IMR-90 (cell line): ENCODE measurements at regions not wholly inside any gene's neighbourhood (a gene's known extent, or its start where the extent isn't known, plus 50 kb on each side); places are given as distances from the start of the nearest gene placed in this dataset.

Experiments
- ATAC-seq: fragments of 200-7000 bp; cut with Tn5 transposase; 2 replicates; pipeline ENCODE4 v1.9.1; 2020; ENCODE audit warnings: low read depth, mild to moderate bottlenecking, moderate library complexity
- BruUV-seq: library from RNA; stranded (reverse); fragments of 400-500 nt; replicated peaks from 2 replicates; lab custom pipeline; 2021; lab: Mats Ljungman, UMichigan
- CTCF ChIA-PET: fragments of 300-600 bp; formaldehyde crosslinking; extraction: SDS; loops from one replicate; lab custom pipeline; 2021; ENCODE audit warnings: antibody characterized with exemption; lab: Yijun Ruan, JAX
- POLR2A ChIA-PET: fragments of 300-600 bp; sonication (Branson Sonifier 250); formaldehyde crosslinking; loops from one replicate; lab custom pipeline; 2022; ENCODE audit warnings: antibody characterized with exemption; ENCODE audit not compliant: unreplicated experiment; lab: Charles Lee
- DNase-seq: peaks from one replicate; pipeline ENCODE4 v3.0.0; 2013
- H2AFZ ChIP-seq: replicated peaks from 2 replicates; pipeline ENCODE3; 2013; ENCODE audit warnings: low read length, mild to moderate bottlenecking; ENCODE audit not compliant: poor library complexity
- H2AK5ac ChIP-seq: 2 replicates; pipeline ENCODE4 v1.6.1; 2013; ENCODE audit warnings: low read depth, low read length, inconsistent platforms
- H2AK9ac ChIP-seq: replicated peaks from 2 replicates; pipeline ENCODE3; 2013; ENCODE audit warnings: mild to moderate bottlenecking, low read depth, low read length, moderate library complexity; ENCODE audit not compliant: poor library complexity
- H2BK120ac ChIP-seq: 2 replicates; pipeline ENCODE4 v1.6.1; 2013; ENCODE audit warnings: low read depth, low read length, inconsistent platforms
- H2BK15ac ChIP-seq: 3 replicates; pipeline ENCODE4 v1.6.1; 2013; ENCODE audit warnings: low read depth, low read length, inconsistent platforms
- H2BK20ac ChIP-seq: 2 replicates; pipeline ENCODE4 v1.6.1; 2013; ENCODE audit warnings: low read depth, mild to moderate bottlenecking, inconsistent platforms, low read length, moderate library complexity
- H2BK5ac ChIP-seq: 2 replicates; pipeline ENCODE4 v1.6.1; 2013; ENCODE audit warnings: mild to moderate bottlenecking, low read depth, low read length, inconsistent platforms; ENCODE audit not compliant: poor library complexity, severe bottlenecking
- H3K14ac ChIP-seq: replicated peaks from 2 replicates; pipeline ENCODE4 v1.6.1; 2013; ENCODE audit warnings: low read depth, low read length, inconsistent platforms
- H3K18ac ChIP-seq: 2 replicates; pipeline ENCODE4 v1.6.1; 2013; ENCODE audit warnings: low read depth, low read length, control low read depth
- H3K23ac ChIP-seq: 2 replicates; pipeline ENCODE4 v1.6.1; 2013; ENCODE audit warnings: low read depth, low read length, inconsistent platforms
- H3K27ac ChIP-seq: 2 replicates; pipeline ENCODE4 v1.5.1; 2013; ENCODE audit warnings: mild to moderate bottlenecking, control low read depth, low read length; ENCODE audit not compliant: insufficient read depth
- H3K27me3 ChIP-seq: 2 replicates; pipeline ENCODE4 v1.6.1; 2013; ENCODE audit warnings: low read length; ENCODE audit not compliant: control insufficient read depth, insufficient read depth
- H3K36me3 ChIP-seq: 2 replicates; pipeline ENCODE4 v1.6.1; 2013; ENCODE audit warnings: low read length, mixed read lengths; ENCODE audit not compliant: control insufficient read depth, insufficient read depth
- H3K4ac ChIP-seq: 2 replicates; pipeline ENCODE4 v1.6.1; 2013; ENCODE audit warnings: low read depth, low read length, inconsistent platforms
- H3K4me1 ChIP-seq: 2 replicates; pipeline ENCODE4 v1.6.1; 2013; ENCODE audit warnings: low read length, mixed read lengths; ENCODE audit not compliant: control insufficient read depth, insufficient read depth
- H3K4me2 ChIP-seq: 2 replicates; pipeline ENCODE4 v1.6.1; 2013; ENCODE audit warnings: low read depth, mild to moderate bottlenecking, control low read depth, low read length, moderate library complexity
- H3K4me3 ChIP-seq: 2 replicates; pipeline ENCODE4 v1.5.1; 2013; ENCODE audit warnings: low read depth, mild to moderate bottlenecking, control low read depth, low read length, moderate library complexity; ENCODE audit not compliant: insufficient read depth
- H3K56ac ChIP-seq: 2 replicates; pipeline ENCODE4 v1.6.1; 2013; ENCODE audit warnings: low read length, inconsistent platforms; ENCODE audit not compliant: insufficient read depth; ENCODE audit errors: extremely low read depth
- H3K79me1 ChIP-seq, 2 experiments: 2 replicates each; pipeline ENCODE4 v1.6.1; 2013; ENCODE audit warnings: low read length in 2 of 2, inconsistent platforms in 1 of 2, low read depth in 1 of 2
- H3K9ac ChIP-seq: 2 replicates; pipeline ENCODE4 v1.6.1; 2013; ENCODE audit warnings: low read depth, low read length, control low read depth
- H3K9me1 ChIP-seq: 2 replicates; pipeline ENCODE4 v1.6.1; 2013; ENCODE audit warnings: low read length, inconsistent platforms; ENCODE audit not compliant: insufficient read depth
- H3K9me3 ChIP-seq: 2 replicates; pipeline ENCODE4 v1.6.1; 2013; ENCODE audit warnings: low read length; ENCODE audit not compliant: control insufficient read depth, insufficient read depth
- H4K20me1 ChIP-seq: 2 replicates; pipeline ENCODE4 v1.6.1; 2013; ENCODE audit warnings: low read length, inconsistent platforms; ENCODE audit not compliant: insufficient read depth
- H4K5ac ChIP-seq: 2 replicates; pipeline ENCODE4 v1.6.1; 2013; ENCODE audit warnings: mild to moderate bottlenecking, low read depth, low read length, control low read depth
- H4K8ac ChIP-seq, 2 experiments: 2 replicates each; pipeline ENCODE4 v1.6.1; 2013; ENCODE audit warnings: low read depth in 2 of 2, low read length in 2 of 2, control low read depth in 1 of 2, inconsistent platforms in 1 of 2
- H4K91ac ChIP-seq: 2 replicates; pipeline ENCODE4 v1.6.1; 2013; ENCODE audit warnings: low read depth, low read length, inconsistent platforms; ENCODE audit not compliant: insufficient read depth
- BHLHE40 ChIP-seq: fragments of 150-350 bp; IDR thresholded peaks from 2 replicates; pipeline ENCODE4 v1.6.1; 2016; ENCODE audit warnings: mild to moderate bottlenecking, low read depth, low read length
- CEBPB ChIP-seq: IDR thresholded peaks from 2 replicates; pipeline ENCODE4 v1.6.1; 2012; ENCODE audit warnings: low read depth, low read length, improper control_type of control experiment
- CHD1 ChIP-seq: IDR thresholded peaks from 2 replicates; pipeline ENCODE4 v1.6.1; 2012; ENCODE audit warnings: low read depth, low read length, improper control_type of control experiment
- MAZ ChIP-seq: IDR thresholded peaks from 2 replicates; pipeline ENCODE4 v1.6.1; 2012; ENCODE audit warnings: low read depth, mild to moderate bottlenecking, low read length, improper control_type of control experiment, moderate library complexity, borderline replicate concordance
- MXI1 ChIP-seq: IDR thresholded peaks from 2 replicates; pipeline ENCODE4 v1.6.1; 2012; ENCODE audit warnings: low read depth, mild to moderate bottlenecking, low read length, moderate library complexity, borderline replicate concordance
- POLR2A ChIP-seq: IDR thresholded peaks from 2 replicates; pipeline ENCODE4 v1.6.1; 2012; ENCODE audit warnings: mild to moderate bottlenecking, low read depth, low read length
- RAD21 ChIP-seq: IDR thresholded peaks from 2 replicates; pipeline ENCODE4 v1.6.1; 2012; ENCODE audit warnings: low read length, improper control_type of control experiment
- RFX5 ChIP-seq: IDR thresholded peaks from 2 replicates; pipeline ENCODE4 v1.8.0; 2012; ENCODE audit warnings: low read depth, mild to moderate bottlenecking, low read length, moderate library complexity
- SMC3 ChIP-seq: fragments of 150-350 bp; IDR thresholded peaks from 2 replicates; pipeline ENCODE4 v1.6.1; 2016; ENCODE audit warnings: low read depth, mild to moderate bottlenecking, antibody characterized with exemption, low read length, moderate library complexity
- WGBS, 2 experiments: methylation state at CpG; one replicate each; pipeline versions ENCODE4 v1.1.5 to v1.1.7; 2013; ENCODE audit warnings: missing lambda C conversion rate in 2 of 2; ENCODE audit not compliant: insufficient read length in 1 of 2; ENCODE audit errors: extremely low coverage in 2 of 2; 5-methylcytosine and 5-hydroxymethylcytosine counted together
- dilution Hi-C: fragments of 300-500 bp; cut with HindIII; formaldehyde crosslinking; loops from one replicate; pipeline ENCODE4 v1.14.3; 2018; ENCODE audit warnings: low sequenced_read_pairs; ENCODE audit not compliant: unreplicated experiment
- in situ Hi-C: fragments of 300-500 bp; cut with MboI; formaldehyde crosslinking; loops from 3 replicates; pipeline ENCODE4 v1.14.3; 2019; ENCODE audit warnings: low sequenced_read_pairs, inconsistent platforms, mixed read lengths
- intact Hi-C: fragments of 100-400 bp; cut with micrococcal nuclease; formaldehyde crosslinking; loops from 2 replicates; pipeline ENCODE4 v1.10.0; 2022
- TF ChIP-seq, protein P1 (sequence below): fragments of 150-350 bp; IDR thresholded peaks from 2 replicates; pipeline ENCODE4 v1.6.1; 2016; ENCODE audit warnings: low read depth, mild to moderate bottlenecking, low read length, moderate library complexity, borderline replicate concordance
- TF ChIP-seq, protein P2 (sequence below): conservative IDR thresholded peaks from 2 replicates; pipeline ENCODE4 v1.5.1; 2012; ENCODE audit warnings: mild to moderate bottlenecking, low read depth, low read length, improper control_type of control experiment

DNA sequence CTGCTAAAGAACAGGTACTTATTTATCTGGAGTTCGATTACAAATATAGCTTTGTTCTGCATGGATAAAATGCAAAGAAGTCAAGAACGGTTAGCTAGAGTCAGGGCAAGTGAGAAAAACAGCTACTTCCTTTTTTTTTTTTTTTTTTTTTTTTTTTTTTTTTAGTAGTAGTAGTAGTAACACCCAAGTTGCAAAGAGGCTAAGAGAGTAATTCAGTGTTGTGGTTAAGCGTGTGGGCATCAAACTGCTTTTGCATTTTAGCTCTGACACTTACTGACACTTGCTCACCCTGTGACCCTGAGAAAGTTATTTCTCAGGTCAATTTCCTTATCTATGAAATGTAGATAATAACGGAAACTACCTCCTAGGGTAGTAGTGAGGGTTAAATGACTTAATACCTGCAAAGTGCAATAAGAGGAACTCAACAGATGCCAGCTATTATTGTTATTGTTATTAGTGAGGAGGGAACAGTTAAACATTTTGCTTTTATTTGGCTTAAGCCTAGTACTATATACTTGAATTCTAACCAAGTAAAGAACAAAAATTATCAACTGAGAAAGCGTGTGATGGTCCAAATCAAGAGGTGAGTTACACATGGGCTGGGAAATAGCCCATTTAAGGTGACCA is 86.7 kb upstream of the BACH2 start:
- in situ Hi-C loops = no loop called here
- H3K27ac ChIP-seq = no peak overlapping the region
- BruUV-seq = no TSS peak
- no peak for TF ChIP-seq SMC3
- no peak for TF ChIP-seq BHLHE40
- TF ChIP-seq POLR2A = no peak
- no peak for TF ChIP-seq MAZ
- TF ChIP-seq, protein P1, sequence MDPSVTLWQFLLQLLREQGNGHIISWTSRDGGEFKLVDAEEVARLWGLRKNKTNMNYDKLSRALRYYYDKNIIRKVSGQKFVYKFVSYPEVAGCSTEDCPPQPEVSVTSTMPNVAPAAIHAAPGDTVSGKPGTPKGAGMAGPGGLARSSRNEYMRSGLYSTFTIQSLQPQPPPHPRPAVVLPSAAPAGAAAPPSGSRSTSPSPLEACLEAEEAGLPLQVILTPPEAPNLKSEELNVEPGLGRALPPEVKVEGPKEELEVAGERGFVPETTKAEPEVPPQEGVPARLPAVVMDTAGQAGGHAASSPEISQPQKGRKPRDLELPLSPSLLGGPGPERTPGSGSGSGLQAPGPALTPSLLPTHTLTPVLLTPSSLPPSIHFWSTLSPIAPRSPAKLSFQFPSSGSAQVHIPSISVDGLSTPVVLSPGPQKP = no peak
- TF ChIP-seq CEBPB = no peak
- TF ChIP-seq CHD1 = no peak
- TF ChIP-seq RAD21 = no peak
- TF ChIP-seq RFX5 = no peak
- TF ChIP-seq MXI1 = no peak
- TF ChIP-seq, protein P2, sequence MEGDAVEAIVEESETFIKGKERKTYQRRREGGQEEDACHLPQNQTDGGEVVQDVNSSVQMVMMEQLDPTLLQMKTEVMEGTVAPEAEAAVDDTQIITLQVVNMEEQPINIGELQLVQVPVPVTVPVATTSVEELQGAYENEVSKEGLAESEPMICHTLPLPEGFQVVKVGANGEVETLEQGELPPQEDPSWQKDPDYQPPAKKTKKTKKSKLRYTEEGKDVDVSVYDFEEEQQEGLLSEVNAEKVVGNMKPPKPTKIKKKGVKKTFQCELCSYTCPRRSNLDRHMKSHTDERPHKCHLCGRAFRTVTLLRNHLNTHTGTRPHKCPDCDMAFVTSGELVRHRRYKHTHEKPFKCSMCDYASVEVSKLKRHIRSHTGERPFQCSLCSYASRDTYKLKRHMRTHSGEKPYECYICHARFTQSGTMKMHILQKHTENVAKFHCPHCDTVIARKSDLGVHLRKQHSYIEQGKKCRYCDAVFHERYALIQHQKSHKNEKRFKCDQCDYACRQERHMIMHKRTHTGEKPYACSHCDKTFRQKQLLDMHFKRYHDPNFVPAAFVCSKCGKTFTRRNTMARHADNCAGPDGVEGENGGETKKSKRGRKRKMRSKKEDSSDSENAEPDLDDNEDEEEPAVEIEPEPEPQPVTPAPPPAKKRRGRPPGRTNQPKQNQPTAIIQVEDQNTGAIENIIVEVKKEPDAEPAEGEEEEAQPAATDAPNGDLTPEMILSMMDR = no peak
- H4K5ac ChIP-seq = no peak overlapping the region
- H3K56ac ChIP-seq = no peak overlapping the region
- no peak overlapping the region for H2BK5ac ChIP-seq
- dilution Hi-C loops = no loop called here
- no peak overlapping the region for H2BK120ac ChIP-seq
- H3K4me1 ChIP-seq = peaks cover 2% of the 10 kb centered on the region; the same call in 1 of the 2 replicates
- no peak overlapping the region for H2AK9ac ChIP-seq
- H4K8ac ChIP-seq = no peak overlapping the region
- no peak overlapping the region for H3K4me3 ChIP-seq
- H2AK5ac ChIP-seq = no peak overlapping the region
- H3K9me1 ChIP-seq = no peaks in the 10 kb centered on the region
- no peak overlapping the region for H3K14ac ChIP-seq
- H2AFZ ChIP-seq = no peak overlapping the region
- H3K27me3 ChIP-seq = peaks cover 20% of the 10 kb centered on the region
- H4K20me1 ChIP-seq = no peaks in the 10 kb centered on the region
- no CpG with 5 or more reads among the region's 5 CpGs for WGBS, 2 experiments
- CTCF ChIA-PET = interaction anchor here (0.8 kb wide), 1 partner anchor 10 kb away, joined by 3 read pairs; no protein-coding TSS in a partner anchor
- no peak overlapping the region for H3K9ac ChIP-seq
- intact Hi-C loops = no loop called here
- H3K18ac ChIP-seq = no peak overlapping the region
- H3K4ac ChIP-seq = no peak overlapping the region
- H3K36me3 ChIP-seq = no peaks in the 10 kb centered on the region
- POLR2A ChIA-PET = interaction anchor here (0.6 kb wide), 1 partner anchor 9 kb away, joined by 9 read pairs; no protein-coding TSS in a partner anchor
- H3K4me2 ChIP-seq = no peak overlapping the region
- ATAC-seq = no peak
- no peak overlapping the region for H4K91ac ChIP-seq
- no peak overlapping the region for H2BK15ac ChIP-seq
- H2BK20ac ChIP-seq = no peak overlapping the region
- no peaks in the 10 kb centered on the region for H3K79me1 ChIP-seq
- H3K9me3 ChIP-seq = no peaks in the 10 kb centered on the region
- H3K23ac ChIP-seq = no peak overlapping the region
- DNase-seq = no peak
